ENCODE measurements at regions not wholly inside any gene's neighbourhood (a gene's known extent, or its start where the extent isn't known, plus 50 kb on each side); places are given as distances from the start of the nearest gene placed in this dataset.

DNA sequence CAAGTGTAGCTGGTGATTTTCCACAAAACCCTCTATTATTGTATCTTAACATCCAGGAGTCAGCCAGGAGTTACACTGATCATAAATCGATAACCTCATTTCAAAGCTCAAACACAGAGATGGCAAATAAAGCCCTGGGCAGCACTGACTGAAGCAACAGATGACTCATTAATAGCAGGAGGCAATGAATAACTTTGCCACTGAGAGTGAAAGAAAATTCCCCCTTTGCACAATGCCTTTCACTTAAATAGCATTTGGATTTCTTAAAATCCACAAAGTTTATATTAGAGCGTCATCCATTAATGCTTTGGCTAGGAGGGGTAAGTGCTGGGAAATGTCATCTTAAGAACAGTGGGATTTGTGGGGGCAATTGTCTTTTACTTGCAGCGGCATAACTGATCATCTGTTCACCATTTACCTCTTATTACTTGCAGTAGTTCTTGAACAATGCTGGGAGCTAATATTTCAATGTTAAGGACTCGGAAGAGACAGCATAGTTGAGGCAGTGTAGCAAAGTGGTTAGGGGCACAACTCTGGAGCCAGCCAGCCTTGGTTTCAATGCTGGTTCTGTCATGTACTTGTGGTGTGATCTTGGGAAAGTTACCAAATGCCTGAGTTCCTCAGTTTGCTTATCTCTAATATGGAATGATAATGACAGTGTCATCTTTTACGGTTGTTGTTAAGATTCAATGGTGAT lies 630.4 kb upstream of the TBL1XR1 start:
- Histone ChIP-seq H3K23ac (ENCODE audit: insufficient read length) (no peak overlapping the region), H3K27ac (ENCODE audit: low read depth, low read length) (no peak overlapping the region), H3K4me1 (replicated peaks in 1 of 4; ENCODE audit: control insufficient read depth in 3 of 4, insufficient read depth in 4 of 4, low read length in 3 of 4) (peaks cover 0 to 4% (median 0%) of the 10 kb centered on the region in 4 experiments; a peak in 2 of 7 replicates), H2BK12ac (ENCODE audit: low read depth, low read length) (no peak overlapping the region), H4K91ac (replicated peaks; ENCODE audit: insufficient read length, low read length) (no peak overlapping the region), H3K79me1 (ENCODE audit: low read depth, low read length) (no peaks in the 10 kb centered on the region), H4K20me1 (replicated peaks in 1 of 2; ENCODE audit: control insufficient read depth in 1 of 2, insufficient read depth in 2 of 2, low read length in 2 of 2) (no peaks in the 10 kb centered on the region), H3K79me2 (ENCODE audit: control insufficient read depth in 1 of 2, insufficient read depth in 2 of 2, low read length in 2 of 2) (no peaks in the 10 kb centered on the region), H2AFZ (ENCODE audit: low read length) (no peak overlapping the region), H2BK120ac (replicated peaks; ENCODE audit: low read depth, low read length) (no peak overlapping the region), H3K4me2 (ENCODE audit: insufficient read depth in 1 of 2, low read depth in 2 of 2, low read length in 2 of 2) (no peak overlapping the region), H3K36me3 (ENCODE audit: control insufficient read depth in 2 of 4, insufficient read depth in 4 of 4, low read length in 3 of 4) (no peaks in the 10 kb centered on the region), H2AK5ac (ENCODE audit: low read depth, low read length) (no peak overlapping the region), H3K18ac (ENCODE audit: extremely low read depth, low read length) (no peak overlapping the region), H3K4me3 (ENCODE audit: extremely low read depth in 1 of 4, insufficient read depth in 2 of 4, low read depth in 3 of 4, low read length in 4 of 4) (no peak overlapping the region), H2BK20ac (ENCODE audit: low read length) (no peak overlapping the region), H3K9me3 (ENCODE audit: insufficient read depth in 2 of 2, low read depth in 1 of 2, low read length in 1 of 2) (no peaks in the 10 kb centered on the region), H3K23me2 (ENCODE audit: low read depth, low read length) (no peaks in the 10 kb centered on the region; the same call in 1 of the 2 replicates), H3K9ac (replicated peaks in 1 of 4; ENCODE audit: extremely low read depth in 1 of 4, low read depth in 3 of 4, low read length in 3 of 4) (no peak overlapping the region), H3K14ac (ENCODE audit: insufficient read length) (no peak overlapping the region), H3K56ac (replicated peaks; ENCODE audit: insufficient read length, low read depth, low read length) (no peak overlapping the region), H4K8ac (ENCODE audit: extremely low read depth, insufficient read depth, low read length) (no peak overlapping the region), H3K27me3 (replicated peaks in 1 of 4; ENCODE audit: control insufficient read depth in 3 of 4, extremely low read depth in 1 of 4, insufficient read depth in 3 of 4, low read length in 3 of 4) (no peaks in the 10 kb centered on the region), H2BK15ac (ENCODE audit: low read length) (no peak overlapping the region), H2BK5ac (ENCODE audit: low read depth, low read length) (no peak overlapping the region), H4K5ac (ENCODE audit: insufficient read length, low read depth, low read length) (no peak overlapping the region), H3K4ac (replicated peaks; ENCODE audit: insufficient read length, low read depth, low read length) (no peak overlapping the region)
- FAIRE-seq (no peak), DNase-seq (ENCODE audit: low read depth in 1 of 2, low spot score in 2 of 2) (no peak)
- TF ChIP-seq GTF2F1 (IDR thresholded peaks at IDR 0.05; ENCODE audit: borderline replicate concordance, low read depth, low read length) (no peak), CBX8 (IDR thresholded peaks at IDR 0.05; ENCODE audit: borderline replicate concordance, low read depth, low read length) (no peak), SP1 (IDR thresholded peaks at IDR 0.05; ENCODE audit: low read depth, low read length) (no peak), EGR1 (IDR thresholded peaks at IDR 0.05; ENCODE audit: borderline replicate concordance, low read depth, low read length) (no peak), HDAC6 (IDR thresholded peaks at IDR 0.05; ENCODE audit: low read depth, low read length) (no peak), CBX5 (IDR thresholded peaks at IDR 0.05; ENCODE audit: low read depth, low read length) (no peak), RNF2 (IDR thresholded peaks at IDR 0.05; ENCODE audit: borderline replicate concordance, low read depth, low read length, missing control alignments, poor library complexity, severe bottlenecking) (no peak)
- TF ChIP-seq, protein P1, sequence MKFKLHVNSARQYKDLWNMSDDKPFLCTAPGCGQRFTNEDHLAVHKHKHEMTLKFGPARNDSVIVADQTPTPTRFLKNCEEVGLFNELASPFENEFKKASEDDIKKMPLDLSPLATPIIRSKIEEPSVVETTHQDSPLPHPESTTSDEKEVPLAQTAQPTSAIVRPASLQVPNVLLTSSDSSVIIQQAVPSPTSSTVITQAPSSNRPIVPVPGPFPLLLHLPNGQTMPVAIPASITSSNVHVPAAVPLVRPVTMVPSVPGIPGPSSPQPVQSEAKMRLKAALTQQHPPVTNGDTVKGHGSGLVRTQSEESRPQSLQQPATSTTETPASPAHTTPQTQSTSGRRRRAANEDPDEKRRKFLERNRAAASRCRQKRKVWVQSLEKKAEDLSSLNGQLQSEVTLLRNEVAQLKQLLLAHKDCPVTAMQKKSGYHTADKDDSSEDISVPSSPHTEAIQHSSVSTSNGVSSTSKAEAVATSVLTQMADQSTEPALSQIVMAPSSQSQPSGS (IDR thresholded peaks at IDR 0.05; ENCODE audit: low read length): no peak
- TF ChIP-seq, protein P2, sequence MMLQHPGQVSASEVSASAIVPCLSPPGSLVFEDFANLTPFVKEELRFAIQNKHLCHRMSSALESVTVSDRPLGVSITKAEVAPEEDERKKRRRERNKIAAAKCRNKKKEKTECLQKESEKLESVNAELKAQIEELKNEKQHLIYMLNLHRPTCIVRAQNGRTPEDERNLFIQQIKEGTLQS (IDR thresholded peaks at IDR 0.05; ENCODE audit: insufficient read depth, low read depth, low read length): no peak
- POLR2A ChIA-PET (ENCODE audit: partially characterized antibody): no interaction called here
- CTCF ChIA-PET (ENCODE audit: partially characterized antibody): interaction anchor here (0.9 to 1.1 kb wide), 2 partner anchors 17 to 24 kb away, joined by 3 read pairs; no protein-coding TSS in a partner anchor
- 94% methylated on average over 5 of the region's 5 CpGs; no CpG with 5 or more reads in 1 of the 2 experiments for WGBS, 2 experiments (ENCODE audit: extremely low coverage in 1 of 2, insufficient coverage in 1 of 2, insufficient read length in 1 of 2, insufficient replicate concordance in 2 of 2, low coverage in 1 of 2, low lambda C conversion rate in 2 of 2, missing lambda C conversion rate in 1 of 2)
